ENCODE measurements at regions not wholly inside any gene's neighbourhood (a gene's known extent, or its start where the extent isn't known, plus 50 kb on each side); places are given as distances from the start of the nearest gene placed in this dataset.
"Not testable (repeated sequence)": the region's sequence is repeated elsewhere in the genome, so short reads cannot be mapped to it uniquely, and the experiment has no call there.

- Histone ChIP-seq H3K27ac (ENCODE audit: extremely low read depth, low read depth, low read length) (no peak overlapping the region), H3K9me3 (ENCODE audit: control insufficient read depth, insufficient read depth, low read depth, low read length) (no peaks in the 10 kb centered on the region; the same call in 1 of the 2 replicates), H3K36me3 (ENCODE audit: control insufficient read depth in 2 of 2, insufficient read depth in 1 of 2, low read length in 2 of 2) (no peaks in the 10 kb centered on the region), H3K4me1 (ENCODE audit: control insufficient read depth, insufficient read depth, low read length) (no peaks in the 10 kb centered on the region), H3K4me3 (ENCODE audit: low read depth, low read length) (no peak overlapping the region)
- POLR2A ChIA-PET = no interaction called here
- CTCF ChIA-PET = no interaction called here
- TF ChIP-seq ZNF335 (tag by site-specific recombination; conservative IDR thresholded peaks at IDR 0.05) (no peak), SP2 (tag by site-specific recombination; IDR thresholded peaks at IDR 0.05) (no peak)
These were observed 140.1 kb upstream of the JCAD start for GRCh38 chr10:30199376-30200016.

GRCh38 chr10:30197186-30197585, 137.8 kb upstream of the JCAD start:
- ChIA-PET POLR2A (no interaction called here), CTCF (no interaction called here)
- Histone ChIP-seq H3K36me3 (ENCODE audit: control insufficient read depth in 2 of 2, insufficient read depth in 1 of 2, low read length in 2 of 2) (no peaks in the 10 kb centered on the region), H3K4me3 (ENCODE audit: low read depth, low read length) (no peak overlapping the region), H3K9me3 (ENCODE audit: control insufficient read depth, insufficient read depth, low read depth, low read length) (no peaks in the 10 kb centered on the region), H3K4me1 (ENCODE audit: control insufficient read depth, insufficient read depth, low read length) (no peaks in the 10 kb centered on the region), H3K27ac (ENCODE audit: extremely low read depth, low read depth, low read length) (no peak overlapping the region)
- TF ChIP-seq ZIC2 (tag by site-specific recombination; IDR thresholded peaks at IDR 0.05) = no peak
- TF ChIP-seq ZNF571 (tag by site-specific recombination; IDR thresholded peaks at IDR 0.05) = no peak
- no peak for TF ChIP-seq ZNF19 (tag by site-specific recombination; IDR thresholded peaks at IDR 0.05; ENCODE audit: low read depth)
- TF ChIP-seq SETDB1 (IDR thresholded peaks at IDR 0.05; ENCODE audit: insufficient read length, low read length) = no peak
- TF ChIP-seq SP2 (tag by site-specific recombination; IDR thresholded peaks at IDR 0.05) = no peak
- TF ChIP-seq ZNF157 (tag by site-specific recombination; IDR thresholded peaks at IDR 0.05) = no peak
- TF ChIP-seq ZNF624 (tag by site-specific recombination; IDR thresholded peaks at IDR 0.05) = no peak
- TF ChIP-seq TCF7L2 (IDR thresholded peaks at IDR 0.05; ENCODE audit: borderline replicate concordance, low read depth, low read length) = no peak
- TF ChIP-seq ZNF561 (tag by site-specific recombination; IDR thresholded peaks at IDR 0.05; ENCODE audit: borderline replicate concordance) = no peak
- TF ChIP-seq OSR2 (tag by site-specific recombination; IDR thresholded peaks at IDR 0.05) = no peak
- TF ChIP-seq ZNF501 (tag by site-specific recombination; IDR thresholded peaks at IDR 0.05) = no peak
- TF ChIP-seq ZNF529 (tag by site-specific recombination; IDR thresholded peaks at IDR 0.05; ENCODE audit: insufficient replicate concordance) = no peak
- no peak for TF ChIP-seq ZNF560 (tag by site-specific recombination; IDR thresholded peaks at IDR 0.05; ENCODE audit: borderline replicate concordance)
- TF ChIP-seq ZNF398 (tag by site-specific recombination; IDR thresholded peaks at IDR 0.05) = no peak
- TF ChIP-seq ZNF266 (tag by site-specific recombination; IDR thresholded peaks at IDR 0.05; ENCODE audit: low read depth) = no peak
- no peak for TF ChIP-seq ZSCAN30 (tag by site-specific recombination; IDR thresholded peaks at IDR 0.05)
- TF ChIP-seq ZNF704 (tag by site-specific recombination; IDR thresholded peaks at IDR 0.05) = no peak

GRCh38 chr10:30196559-30196958, 137.2 kb upstream of the JCAD start:
- H3K36me3 ChIP-seq (ENCODE audit: control insufficient read depth in 2 of 2, insufficient read depth in 1 of 2, low read length in 2 of 2); H3K27ac ChIP-seq (ENCODE audit: extremely low read depth, low read depth, low read length); H3K4me1 ChIP-seq (ENCODE audit: control insufficient read depth, insufficient read depth, low read length); H3K4me3 ChIP-seq (ENCODE audit: low read depth, low read length); CTCF ChIA-PET; POLR2A ChIA-PET; H3K9me3 ChIP-seq (ENCODE audit: control insufficient read depth, insufficient read depth, low read depth, low read length): not testable (repeated sequence)

Measured in HEK293 (cell line).